ENCODE measurements at regions not wholly inside any gene's neighbourhood (a gene's known extent, or its start where the extent isn't known, plus 50 kb on each side); places are given as distances from the start of the nearest gene placed in this dataset.

DNA sequence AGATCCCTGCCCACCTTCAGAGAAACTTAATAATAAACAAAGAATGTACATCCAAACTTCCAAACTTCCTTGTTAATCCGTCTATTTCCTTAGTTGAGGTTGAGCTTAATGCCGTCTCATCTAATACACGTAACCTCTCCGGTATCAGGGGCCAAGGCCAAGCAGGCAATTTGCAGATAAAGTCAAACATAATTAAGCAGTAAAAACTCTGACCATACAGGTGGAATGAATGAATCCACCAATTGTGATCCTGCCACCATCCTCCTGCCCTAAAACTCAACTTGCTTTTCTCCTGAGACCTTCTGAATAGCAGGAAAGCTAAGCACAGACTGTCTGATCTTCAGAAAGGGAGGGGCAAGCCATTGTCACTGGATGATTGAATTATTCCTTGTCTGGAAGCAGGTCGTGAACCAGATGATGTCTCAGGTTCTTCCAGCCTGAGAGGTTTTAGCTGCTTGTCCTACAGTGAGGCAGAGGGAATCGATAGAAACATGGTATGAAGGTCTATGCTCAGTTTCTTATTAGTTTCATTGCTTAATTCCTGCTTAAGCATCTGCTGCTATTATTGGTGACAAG lies 1111.8 kb upstream of the EEF2KMT start:
- TF ChIP-seq, protein P1, sequence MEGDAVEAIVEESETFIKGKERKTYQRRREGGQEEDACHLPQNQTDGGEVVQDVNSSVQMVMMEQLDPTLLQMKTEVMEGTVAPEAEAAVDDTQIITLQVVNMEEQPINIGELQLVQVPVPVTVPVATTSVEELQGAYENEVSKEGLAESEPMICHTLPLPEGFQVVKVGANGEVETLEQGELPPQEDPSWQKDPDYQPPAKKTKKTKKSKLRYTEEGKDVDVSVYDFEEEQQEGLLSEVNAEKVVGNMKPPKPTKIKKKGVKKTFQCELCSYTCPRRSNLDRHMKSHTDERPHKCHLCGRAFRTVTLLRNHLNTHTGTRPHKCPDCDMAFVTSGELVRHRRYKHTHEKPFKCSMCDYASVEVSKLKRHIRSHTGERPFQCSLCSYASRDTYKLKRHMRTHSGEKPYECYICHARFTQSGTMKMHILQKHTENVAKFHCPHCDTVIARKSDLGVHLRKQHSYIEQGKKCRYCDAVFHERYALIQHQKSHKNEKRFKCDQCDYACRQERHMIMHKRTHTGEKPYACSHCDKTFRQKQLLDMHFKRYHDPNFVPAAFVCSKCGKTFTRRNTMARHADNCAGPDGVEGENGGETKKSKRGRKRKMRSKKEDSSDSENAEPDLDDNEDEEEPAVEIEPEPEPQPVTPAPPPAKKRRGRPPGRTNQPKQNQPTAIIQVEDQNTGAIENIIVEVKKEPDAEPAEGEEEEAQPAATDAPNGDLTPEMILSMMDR (IDR thresholded peaks at IDR 0.05; ENCODE audit: insufficient read depth, low read length, poor library complexity, severe bottlenecking), result no peak
- no peak for TF ChIP-seq EZH2phosphoT487 (conservative IDR thresholded peaks at IDR 0.05; ENCODE audit: low read length)

Measured in SU-DHL-6 (cell line).